HG03159 (cell line): ENCODE measurements at regions not wholly inside any gene's neighbourhood (a gene's known extent, or its start where the extent isn't known, plus 50 kb on each side); places are given as distances from the start of the nearest gene placed in this dataset.
"Not testable (repeated sequence)": the region's sequence is repeated elsewhere in the genome, so short reads cannot be mapped to it uniquely, and the experiment has no call there.

Experiments used
- ATAC-seq: cut with Tn5 transposase; IDR thresholded peaks from one replicate; pipeline ENCODE4 v1.9.1; 2021; ENCODE audit warnings: mild to moderate bottlenecking, moderate library complexity; ENCODE audit not compliant: unreplicated experiment

- not testable (repeated sequence) for ATAC-seq
Measured at GRCh38 chr12:9543341-9543740, 64.4 kb downstream of the KLRB1 start.

- ATAC-seq, result not testable (repeated sequence)
Measured at GRCh38 chr12:9542827-9543226, 64.9 kb downstream of the KLRB1 start.

- not testable (repeated sequence) for ATAC-seq
Measured at GRCh38 chr12:9515925-9516324, 91.8 kb downstream of the KLRB1 start.

GRCh38 chr12:9512695-9513094 lies 95.0 kb downstream of the KLRB1 start:
- not testable (repeated sequence) for ATAC-seq

- ATAC-seq, result not testable (repeated sequence)
Measured at GRCh38 chr12:9510392-9511011, 97.2 kb downstream of the KLRB1 start.

- ATAC-seq, result no peak
Measured at GRCh38 chr12:9509464-9510161, 98.1 kb downstream of the KLRB1 start.

GRCh38 chr12:9506746-9507145 lies 101.0 kb downstream of the KLRB1 start:
- ATAC-seq, result no peak

- not testable (repeated sequence) for ATAC-seq
Measured at GRCh38 chr12:9503384-9503783, 104.3 kb downstream of the KLRB1 start.

GRCh38 chr12:9502845-9503244 lies 104.9 kb downstream of the KLRB1 start:
- not testable (repeated sequence) for ATAC-seq

GRCh38 chr12:9493325-9493724 lies 114.4 kb downstream of the KLRB1 start:
- ATAC-seq, result not testable (repeated sequence)

- not testable (repeated sequence) for ATAC-seq
Measured at GRCh38 chr12:9481289-9481688, 126.4 kb downstream of the KLRB1 start.

GRCh38 chr12:9474197-9474596 lies 133.5 kb downstream of the KLRB1 start:
- not testable (repeated sequence) for ATAC-seq

GRCh38 chr12:9473638-9474037 lies 134.1 kb downstream of the KLRB1 start:
- ATAC-seq, result not testable (repeated sequence)

GRCh38 chr12:9471501-9471900 lies 136.2 kb downstream of the KLRB1 start:
- not testable (repeated sequence) for ATAC-seq

- not testable (repeated sequence) for ATAC-seq
Measured at GRCh38 chr12:9470367-9470766, 137.3 kb downstream of the KLRB1 start.

- not testable (repeated sequence) for ATAC-seq
Measured at GRCh38 chr12:9469956-9470355, 137.8 kb downstream of the KLRB1 start.

- ATAC-seq, result not testable (repeated sequence)
Measured at GRCh38 chr12:9469463-9469862, 138.3 kb downstream of the KLRB1 start.

GRCh38 chr12:9468998-9469397 lies 138.7 kb downstream of the KLRB1 start:
- ATAC-seq, result not testable (repeated sequence)

GRCh38 chr12:9468144-9468543 lies 139.6 kb downstream of the KLRB1 start:
- not testable (repeated sequence) for ATAC-seq

GRCh38 chr12:9464408-9464807 lies 143.3 kb downstream of the KLRB1 start:
- ATAC-seq, result no peak

- ATAC-seq, result not testable (repeated sequence)
Measured at GRCh38 chr12:9455516-9455915, 152.2 kb downstream of the KLRB1 start.

- not testable (repeated sequence) for ATAC-seq
Measured at GRCh38 chr12:9454021-9454420, 153.7 kb downstream of the KLRB1 start.
